ENCODE measurements at regions not wholly inside any gene's neighbourhood (a gene's known extent, or its start where the extent isn't known, plus 50 kb on each side); places are given as distances from the start of the nearest gene placed in this dataset.

GRCh38 chr16:54672500-54672899 lies 258.2 kb upstream of the IRX5 start:
- no peak for DNase-seq

GRCh38 chr16:54657709-54658102 lies 273.0 kb upstream of the IRX5 start:
- DNase-seq: no peak

GRCh38 chr16:54657058-54657708 lies 273.5 kb upstream of the IRX5 start:
- peak; percentile 90 for DNase-seq

GRCh38 chr16:54655121-54655590 lies 275.5 kb upstream of the IRX5 start:
- no peak for DNase-seq

GRCh38 chr16:54654429-54654828 lies 276.2 kb upstream of the IRX5 start:
- no peak for DNase-seq

- peak; percentile 66 for DNase-seq
These were observed 278.4 kb upstream of the IRX5 start for GRCh38 chr16:54652201-54652770.

GRCh38 chr16:54651440-54652195 lies 279.0 kb upstream of the IRX5 start:
- DNase-seq: peak; percentile 40

- peak; percentile 46 for DNase-seq
These were observed 280.8 kb upstream of the IRX5 start for GRCh38 chr16:54649876-54650275.

GRCh38 chr16:54648575-54648974 lies 282.1 kb upstream of the IRX5 start:
- no peak for DNase-seq

GRCh38 chr16:54647725-54648221 lies 282.9 kb upstream of the IRX5 start:
- no peak for DNase-seq

- DNase-seq: no peak
These were observed 283.4 kb upstream of the IRX5 start for GRCh38 chr16:54647216-54647615.

- DNase-seq: peak; percentile 46
These were observed 285.3 kb upstream of the IRX5 start for GRCh38 chr16:54645345-54645744.

GRCh38 chr16:54636221-54636793 lies 294.4 kb upstream of the IRX5 start:
- no peak for DNase-seq

GRCh38 chr16:54633943-54634362 lies 296.7 kb upstream of the IRX5 start:
- DNase-seq: peak; percentile 66

GRCh38 chr16:54632322-54633220 lies 298.1 kb upstream of the IRX5 start:
- DNase-seq: no peak

- no peak for DNase-seq
These were observed 298.9 kb upstream of the IRX5 start for GRCh38 chr16:54631782-54632181.

GRCh38 chr16:54630284-54630967 lies 300.2 kb upstream of the IRX5 start:
- DNase-seq: no peak

- peak; percentile 56 for DNase-seq
These were observed 301.7 kb upstream of the IRX5 start for GRCh38 chr16:54628796-54629625.

GRCh38 chr16:54627616-54628015 lies 303.0 kb upstream of the IRX5 start:
- DNase-seq: no peak

- no peak for DNase-seq
These were observed 307.0 kb upstream of the IRX5 start for GRCh38 chr16:54623636-54624035.

- DNase-seq: peak; percentile 16
These were observed 310.5 kb upstream of the IRX5 start for GRCh38 chr16:54620197-54620596.

Data from DMS53 (cell line).